GM18868 (cell line): ENCODE measurements at regions not wholly inside any gene's neighbourhood (a gene's known extent, or its start where the extent isn't known, plus 50 kb on each side); places are given as distances from the start of the nearest gene placed in this dataset.

Source experiments
- ATAC-seq: cut with Tn5 transposase; IDR thresholded peaks from one replicate; pipeline ENCODE4 v1.9.1; 2021; ENCODE audit warnings: mild to moderate bottlenecking, moderate library complexity; ENCODE audit not compliant: unreplicated experiment

GRCh38 chr11:127675581-127675980 lies 675.0 kb upstream of the KIRREL3 start:
- no peak for ATAC-seq

GRCh38 chr11:127674754-127675153 lies 674.2 kb upstream of the KIRREL3 start:
- ATAC-seq, result no peak

GRCh38 chr11:127670374-127671119 lies 670.0 kb upstream of the KIRREL3 start:
- no peak for ATAC-seq

DNA sequence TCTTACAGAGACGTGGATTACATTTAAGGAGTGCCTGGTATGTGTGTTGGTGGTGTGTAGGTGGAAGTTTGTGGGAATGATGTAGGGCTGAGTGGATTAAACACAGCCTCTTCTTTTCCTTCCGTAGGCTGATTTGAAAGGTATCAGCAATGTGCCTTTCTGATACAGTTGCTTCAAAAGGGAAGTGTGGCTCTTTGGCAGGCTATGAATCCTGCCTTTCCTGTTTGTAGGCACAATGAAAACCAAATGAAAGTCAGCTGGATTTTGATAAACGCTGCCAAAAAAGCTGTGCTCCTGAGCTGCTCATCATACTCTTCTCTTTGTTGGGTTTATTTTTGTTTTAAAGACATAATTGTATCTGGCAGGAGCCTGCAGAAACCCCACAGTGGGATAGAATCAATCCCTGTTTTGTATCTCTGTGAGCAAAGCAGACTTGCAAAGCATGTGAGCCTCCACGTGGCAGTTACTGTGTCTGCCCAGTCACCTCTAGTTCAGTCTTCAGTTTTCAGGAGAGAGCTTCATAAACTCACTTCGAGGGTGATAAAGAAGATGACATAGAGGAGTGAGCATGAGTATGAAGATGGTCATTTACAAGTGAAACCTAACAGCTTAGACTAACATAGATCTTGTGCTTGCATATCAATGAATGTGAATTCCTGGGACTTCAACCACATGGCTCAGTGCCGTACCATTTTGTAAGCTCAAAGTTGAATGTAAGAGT lies 655.7 kb upstream of the KIRREL3 start:
- no peak for ATAC-seq

- no peak for ATAC-seq
Measured at GRCh38 chr11:127653076-127653475, 652.5 kb upstream of the KIRREL3 start.

DNA sequence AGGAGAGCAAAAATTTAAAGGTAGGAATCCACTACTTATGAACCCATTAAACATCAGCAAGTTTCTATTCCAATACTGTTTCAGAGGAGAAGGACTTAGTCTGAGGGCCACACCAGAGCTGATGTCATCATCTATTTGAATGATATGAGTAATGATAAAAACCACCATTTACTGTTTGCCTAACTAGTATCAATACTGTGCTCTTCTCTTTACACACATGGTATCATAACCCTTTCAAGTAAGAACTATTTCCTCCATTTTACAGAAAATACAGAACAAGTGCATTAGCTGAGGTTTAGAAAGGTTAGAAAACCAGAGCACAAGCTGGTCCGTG lies 651.3 kb upstream of the KIRREL3 start:
- peak; percentile 83 for ATAC-seq

DNA sequence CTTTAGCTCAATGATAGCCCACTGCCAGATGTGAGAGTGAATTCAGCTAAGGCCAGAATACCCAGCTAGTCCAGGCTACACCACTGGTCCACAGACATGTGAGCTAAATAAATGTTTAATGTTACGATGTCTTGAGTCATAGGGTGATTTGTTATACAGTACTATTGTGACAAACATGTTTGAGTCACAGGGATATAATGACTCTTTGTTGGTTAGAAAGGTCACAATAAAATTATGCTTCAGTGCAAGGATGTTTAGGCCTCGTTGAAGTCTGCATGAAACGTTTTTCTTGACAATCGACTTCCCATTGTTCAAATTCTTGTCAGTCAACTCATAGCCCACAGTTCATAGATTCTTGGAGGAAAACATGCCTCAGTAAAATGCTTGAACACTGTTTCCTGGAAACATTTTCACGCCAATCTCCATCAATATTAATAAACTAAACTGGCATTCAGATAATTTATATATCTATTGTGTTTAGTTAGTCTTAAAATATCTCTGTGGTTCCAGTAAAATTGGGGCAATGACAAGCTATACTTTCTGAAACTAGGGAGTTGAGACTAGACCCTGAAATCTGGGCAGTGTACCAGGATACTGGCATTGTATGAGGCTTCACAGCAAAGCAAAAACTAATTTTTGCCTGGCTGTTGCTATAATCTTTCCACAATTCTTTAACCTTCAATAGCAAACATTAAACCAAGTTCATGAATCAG lies 650.8 kb upstream of the KIRREL3 start:
- peak; percentile 7 for ATAC-seq

GRCh38 chr11:127649958-127650357 lies 649.4 kb upstream of the KIRREL3 start:
- ATAC-seq, result no peak

- no peak for ATAC-seq
Measured at GRCh38 chr11:127649071-127649470, 648.5 kb upstream of the KIRREL3 start.

- no peak for ATAC-seq
Measured at GRCh38 chr11:127648583-127648982, 648.0 kb upstream of the KIRREL3 start.

DNA sequence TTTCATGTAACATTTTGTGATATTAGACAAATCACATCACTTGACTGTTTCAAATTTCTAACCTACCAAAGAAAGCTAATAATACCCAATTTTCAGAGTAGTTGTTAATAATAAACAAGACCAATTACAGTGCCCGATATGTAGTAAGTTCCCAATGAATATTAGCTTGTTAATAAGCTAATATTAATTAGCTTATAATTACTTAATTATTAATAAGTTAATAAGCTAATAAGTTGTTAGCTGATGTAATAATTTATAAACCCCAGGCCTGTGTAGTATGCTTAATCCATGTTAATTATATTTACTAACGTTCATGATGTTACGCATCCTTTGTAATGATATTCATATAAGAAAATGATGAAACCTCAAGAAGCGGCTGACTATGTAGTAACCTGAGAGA lies 643.8 kb upstream of the KIRREL3 start:
- no peak for ATAC-seq

DNA sequence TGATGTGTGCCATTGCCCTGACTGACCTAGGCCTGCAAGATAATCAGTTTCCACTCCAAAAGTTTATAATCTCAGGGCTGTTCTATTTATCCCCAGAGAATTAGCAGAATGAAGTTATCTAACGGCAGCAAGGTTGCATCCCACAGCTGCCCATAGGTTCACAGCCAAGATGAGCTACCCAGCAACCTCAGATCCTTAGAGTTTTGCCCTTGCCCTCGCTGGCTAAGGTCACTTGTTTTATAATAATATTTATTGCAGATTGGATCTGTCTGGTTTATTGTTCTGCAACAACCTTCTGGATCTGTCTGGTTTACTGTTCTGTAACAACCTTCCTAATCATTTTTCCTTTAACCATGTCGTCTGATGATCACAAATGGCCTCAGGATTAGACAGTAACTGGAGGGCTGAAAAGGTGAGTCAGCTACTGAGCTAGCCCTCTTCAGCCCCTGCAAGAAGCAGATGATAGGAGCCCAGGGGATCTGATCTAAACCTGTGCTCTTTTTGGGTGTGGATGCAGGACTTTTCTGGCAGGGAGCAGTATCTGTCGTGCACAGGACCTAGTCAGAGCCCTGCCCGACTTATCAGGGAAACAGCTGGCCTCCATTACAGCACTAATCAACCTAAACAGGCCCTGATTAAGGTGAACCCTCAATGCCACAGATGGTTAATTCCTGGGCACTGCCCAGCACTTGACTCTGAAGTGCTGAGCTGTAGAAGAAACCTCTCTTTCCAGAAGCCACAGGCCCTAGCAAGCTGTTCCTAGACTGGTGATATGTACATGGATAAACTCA lies 642.9 kb upstream of the KIRREL3 start:
- ATAC-seq, result no peak

DNA sequence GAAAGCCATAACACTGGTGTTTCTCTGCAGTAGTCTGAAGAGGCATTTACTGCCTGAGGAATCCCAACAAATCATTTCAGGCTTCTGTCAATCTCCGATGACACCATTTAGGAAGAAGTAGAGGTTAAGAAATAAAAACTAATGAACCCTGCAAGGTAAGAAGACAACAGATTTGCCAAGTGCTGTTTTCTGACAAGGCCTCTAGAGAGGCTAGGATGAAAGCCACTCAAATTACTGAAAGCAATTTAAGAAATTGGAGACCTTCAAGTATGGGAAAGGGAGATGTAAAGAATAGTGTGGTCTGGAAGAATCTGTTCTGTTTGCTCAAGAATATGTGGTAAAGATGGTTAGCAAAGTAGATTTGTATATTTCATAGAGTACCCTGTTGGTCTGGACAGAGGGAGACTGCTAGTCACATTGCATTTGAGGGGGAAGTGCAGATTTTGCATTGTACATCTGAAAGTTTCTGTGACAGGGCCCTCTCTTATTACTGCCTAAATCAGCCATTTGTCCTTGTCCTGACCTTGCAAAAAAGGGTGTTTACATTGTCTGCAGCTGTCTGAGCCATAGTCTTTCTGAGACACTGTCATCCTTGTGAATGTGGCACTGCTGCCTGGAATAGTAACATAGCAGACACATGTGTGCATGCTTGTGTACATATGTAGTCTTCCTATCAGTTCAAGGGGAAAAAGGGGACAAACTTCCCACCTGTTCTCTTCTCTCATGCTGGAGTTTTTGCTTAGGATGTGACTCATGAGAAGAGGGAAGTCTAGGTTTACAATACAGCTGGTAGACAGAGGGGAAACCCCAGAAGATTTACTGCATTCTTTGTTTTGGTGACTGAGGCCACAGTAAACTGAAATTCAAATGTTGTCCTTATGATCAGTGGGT lies 640.2 kb upstream of the KIRREL3 start:
- peak; percentile 64 for ATAC-seq

DNA sequence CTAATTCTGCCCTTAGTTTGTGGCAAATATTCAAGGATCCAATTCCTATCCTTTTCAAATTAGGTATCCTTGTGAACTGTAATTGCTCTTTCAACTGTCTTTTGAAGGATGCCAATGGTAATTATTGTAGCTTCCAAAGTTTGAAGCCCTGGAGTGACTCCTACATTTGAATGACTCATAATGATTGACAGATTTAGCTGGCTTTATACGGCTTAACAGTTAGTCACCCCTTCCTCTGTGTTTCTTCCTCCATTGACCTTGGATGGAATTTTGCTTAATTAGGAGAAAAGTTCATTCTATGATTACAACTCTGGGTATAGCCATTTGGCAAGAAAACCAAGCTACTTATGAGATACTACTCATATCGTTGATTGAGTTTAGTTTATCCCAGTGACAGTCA lies 639.3 kb upstream of the KIRREL3 start:
- ATAC-seq, result no peak

GRCh38 chr11:127632976-127633680 lies 632.6 kb upstream of the KIRREL3 start:
- ATAC-seq, result peak; percentile 27

- peak; percentile 85 for ATAC-seq
Measured at GRCh38 chr11:127632546-127632945, 632.0 kb upstream of the KIRREL3 start.

DNA sequence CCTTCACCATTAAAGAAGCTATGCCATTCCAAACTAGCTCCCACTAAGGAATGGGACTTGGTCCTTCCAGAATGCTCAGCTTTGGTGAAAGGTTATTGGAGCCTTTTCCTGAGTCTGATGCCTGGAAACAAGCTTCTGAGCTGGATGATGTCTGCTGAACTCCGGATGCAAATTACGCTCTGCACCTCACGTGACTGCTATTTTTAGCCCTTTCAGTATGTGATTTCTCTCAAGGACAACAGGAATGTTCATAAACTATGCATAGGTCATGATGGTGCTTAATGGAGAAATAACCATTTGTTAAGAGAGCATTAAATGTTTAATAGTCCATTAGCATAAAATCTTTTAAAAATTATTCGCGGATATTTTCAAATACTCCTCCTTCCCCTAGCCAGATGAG lies 631.4 kb upstream of the KIRREL3 start:
- no peak for ATAC-seq

DNA sequence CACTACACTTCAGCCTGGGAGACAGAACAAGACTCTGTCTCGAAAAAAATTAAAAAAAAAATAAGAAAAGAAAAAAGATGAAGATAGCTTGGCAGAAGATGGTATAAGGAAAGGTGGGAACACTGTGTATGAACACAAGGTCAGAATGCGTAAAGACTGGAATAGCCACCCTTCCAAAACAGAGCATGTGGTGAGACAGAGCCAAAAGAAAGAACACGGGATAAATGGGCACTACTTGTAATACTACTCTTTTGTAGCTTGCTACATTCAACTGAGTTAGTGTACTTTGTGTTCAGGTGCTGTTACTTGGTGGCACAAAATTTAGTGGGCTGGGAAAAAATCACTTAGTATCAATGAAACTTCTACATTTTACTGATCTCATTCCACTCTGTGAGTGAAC lies 628.6 kb upstream of the KIRREL3 start:
- no peak for ATAC-seq

DNA sequence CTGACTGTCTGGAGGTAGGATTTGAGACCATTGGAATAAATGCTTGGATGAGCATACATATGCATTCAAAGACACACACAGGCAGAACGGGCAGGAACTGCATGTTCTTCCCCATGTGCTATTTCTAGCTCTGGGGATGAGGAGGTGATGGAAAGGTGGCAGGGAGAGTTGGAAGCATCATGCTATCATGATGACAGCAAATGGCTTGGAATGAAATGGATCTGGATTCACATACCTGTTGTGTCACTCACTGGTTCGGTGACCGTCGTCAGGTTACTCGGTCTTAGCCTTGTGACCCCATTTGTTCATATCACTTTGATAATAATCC lies 627.9 kb upstream of the KIRREL3 start:
- ATAC-seq, result no peak
